Neural progenitor cell (in vitro differentiated cells): ENCODE measurements at regions not wholly inside any gene's neighbourhood (a gene's known extent, or its start where the extent isn't known, plus 50 kb on each side); places are given as distances from the start of the nearest gene placed in this dataset.

ENCODE experiments used
- DNase-seq: peaks from one replicate; pipeline ENCODE4 v3.0.0-alpha.2; 2016; ENCODE audit warnings: low spot score
- H2AFZ ChIP-seq: fragments of 200-600 bp; sonication (generic); replicated peaks from 2 replicates; pipeline ENCODE4 v1.6.1; 2016; ENCODE audit warnings: antibody characterized with exemption
- H3F3A ChIP-seq: fragments of 200-600 bp; sonication (generic); 2 replicates; pipeline ENCODE4 v1.6.1; 2016; ENCODE audit warnings: antibody characterized with exemption, low read depth
- H3K27ac ChIP-seq: fragments of 200-600 bp; sonication (generic); 2 replicates; pipeline ENCODE4 v1.5.1; 2016; ENCODE audit warnings: mild to moderate bottlenecking
- H3K27me3 ChIP-seq: fragments of 200-600 bp; sonication (generic); 2 replicates; pipeline ENCODE4 v1.6.1; 2016; ENCODE audit warnings: mild to moderate bottlenecking, moderate library complexity
- H3K36me3 ChIP-seq: fragments of 200-600 bp; sonication (generic); 2 replicates; pipeline ENCODE4 v1.5.1; 2016
- H3K4me1 ChIP-seq: fragments of 200-600 bp; sonication (generic); 2 replicates; pipeline ENCODE4 v1.6.1; 2016; ENCODE audit warnings: mixed run types
- H3K4me2 ChIP-seq: fragments of 200-600 bp; sonication (generic); 2 replicates; pipeline ENCODE4 v1.6.1; 2016
- H3K4me3 ChIP-seq: fragments of 200-600 bp; sonication (generic); 2 replicates; pipeline ENCODE4 v1.5.1; 2016
- H3K79me2 ChIP-seq: fragments of 200-600 bp; sonication (generic); 2 replicates; pipeline ENCODE4 v1.6.1; 2016; ENCODE audit warnings: low read depth
- H3K9ac ChIP-seq: fragments of 200-600 bp; sonication (generic); 2 replicates; pipeline ENCODE4 v1.6.1; 2016
- H3K9me3 ChIP-seq: fragments of 200-600 bp; sonication (generic); 2 replicates; pipeline ENCODE4 v1.5.1; 2016; ENCODE audit warnings: low read depth
- H4K20me1 ChIP-seq: fragments of 200-600 bp; sonication (generic); 2 replicates; pipeline ENCODE4 v1.6.1; 2016; ENCODE audit warnings: low read depth
- H3K27ac Mint-ChIP-seq: 3 replicates; pipeline ENCODE4 v1.8.0; 2021; ENCODE audit warnings: mixed read lengths
- H3K27me3 Mint-ChIP-seq: 2 replicates; pipeline ENCODE4 v1.8.0; 2022; ENCODE audit warnings: low read depth, mild to moderate bottlenecking, inconsistent platforms, moderate library complexity, mixed read lengths; ENCODE audit not compliant: insufficient read depth
- H3K36me3 Mint-ChIP-seq: 3 replicates; pipeline ENCODE4 v1.8.0; 2021; ENCODE audit warnings: mixed read lengths
- H3K4me1 Mint-ChIP-seq: 3 replicates; pipeline ENCODE4 v1.8.0; 2021; ENCODE audit warnings: mixed read lengths
- H3K4me3 Mint-ChIP-seq: 3 replicates; pipeline ENCODE4 v1.8.0; 2021; ENCODE audit warnings: mild to moderate bottlenecking, moderate library complexity, mixed read lengths
- H3K9me3 Mint-ChIP-seq: 3 replicates; pipeline ENCODE4 v1.8.0; 2020; ENCODE audit warnings: mixed read lengths
- EZH2 ChIP-seq: fragments of 200-600 bp; sonication (generic); IDR thresholded peaks from 2 replicates; pipeline ENCODE4 v1.6.1; 2017; ENCODE audit warnings: antibody characterized with exemption, mild to moderate bottlenecking, moderate library complexity
- EZH2phosphoT487 ChIP-seq: fragments of 200-600 bp; sonication (generic); IDR thresholded peaks from 2 replicates; pipeline ENCODE4 v1.6.1; 2017; ENCODE audit warnings: antibody characterized with exemption
- TF ChIP-seq, protein P1 (sequence below): fragments of 200-600 bp; sonication (generic); IDR thresholded peaks from 2 replicates; pipeline ENCODE4 v1.5.1; 2017; ENCODE audit warnings: antibody characterized with exemption, mild to moderate bottlenecking

DNA sequence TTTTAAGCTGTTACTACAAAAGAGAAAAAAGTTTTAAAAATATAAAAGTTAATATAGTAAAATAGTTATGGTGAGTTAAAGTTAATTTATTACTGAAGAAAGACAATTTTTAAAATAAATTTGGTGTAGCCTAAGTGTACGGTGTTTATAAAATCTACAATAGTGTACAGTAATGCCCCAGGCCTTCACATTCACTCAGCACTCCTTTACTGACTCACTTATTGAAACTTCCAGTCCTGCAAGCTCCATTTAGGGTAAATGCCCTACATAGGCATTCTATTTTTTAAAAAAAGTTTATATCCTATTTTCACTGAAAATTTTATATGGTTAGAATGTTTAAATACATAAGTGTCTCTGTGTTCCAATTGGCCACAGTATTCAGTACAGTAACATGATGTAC, 769.5 kb upstream of the NOVA1 start:
- TF ChIP-seq EZH2 (no peak), EZH2phosphoT487 (no peak)
- TF ChIP-seq, protein P1, sequence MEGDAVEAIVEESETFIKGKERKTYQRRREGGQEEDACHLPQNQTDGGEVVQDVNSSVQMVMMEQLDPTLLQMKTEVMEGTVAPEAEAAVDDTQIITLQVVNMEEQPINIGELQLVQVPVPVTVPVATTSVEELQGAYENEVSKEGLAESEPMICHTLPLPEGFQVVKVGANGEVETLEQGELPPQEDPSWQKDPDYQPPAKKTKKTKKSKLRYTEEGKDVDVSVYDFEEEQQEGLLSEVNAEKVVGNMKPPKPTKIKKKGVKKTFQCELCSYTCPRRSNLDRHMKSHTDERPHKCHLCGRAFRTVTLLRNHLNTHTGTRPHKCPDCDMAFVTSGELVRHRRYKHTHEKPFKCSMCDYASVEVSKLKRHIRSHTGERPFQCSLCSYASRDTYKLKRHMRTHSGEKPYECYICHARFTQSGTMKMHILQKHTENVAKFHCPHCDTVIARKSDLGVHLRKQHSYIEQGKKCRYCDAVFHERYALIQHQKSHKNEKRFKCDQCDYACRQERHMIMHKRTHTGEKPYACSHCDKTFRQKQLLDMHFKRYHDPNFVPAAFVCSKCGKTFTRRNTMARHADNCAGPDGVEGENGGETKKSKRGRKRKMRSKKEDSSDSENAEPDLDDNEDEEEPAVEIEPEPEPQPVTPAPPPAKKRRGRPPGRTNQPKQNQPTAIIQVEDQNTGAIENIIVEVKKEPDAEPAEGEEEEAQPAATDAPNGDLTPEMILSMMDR, result no peak
- no peaks in the 10 kb centered on the region for H4K20me1 ChIP-seq
- no peak for DNase-seq
- no peak overlapping the region for H3K9ac ChIP-seq
- H3K4me2 ChIP-seq, result no peak overlapping the region
- no peak overlapping the region for H3K4me3 Mint-ChIP-seq
- H3K9me3 ChIP-seq, result no peaks in the 10 kb centered on the region
- no peaks in the 10 kb centered on the region for H3K79me2 ChIP-seq
- no peaks in the 10 kb centered on the region for H3K27me3 Mint-ChIP-seq
- no peaks in the 10 kb centered on the region for H3K4me1 ChIP-seq
- H3K4me1 Mint-ChIP-seq, result peaks cover 8% of the 10 kb centered on the region
- H3K27me3 ChIP-seq, result no peaks in the 10 kb centered on the region
- no peaks in the 10 kb centered on the region for H3K9me3 Mint-ChIP-seq
- H3K27ac ChIP-seq, result no peak overlapping the region
- H3K36me3 ChIP-seq, result no peaks in the 10 kb centered on the region
- H3K36me3 Mint-ChIP-seq, result no peaks in the 10 kb centered on the region
- no peak overlapping the region for H3K4me3 ChIP-seq
- H2AFZ ChIP-seq, result no peak overlapping the region
- no peaks in the 10 kb centered on the region for H3F3A ChIP-seq
- H3K27ac Mint-ChIP-seq, result no peak overlapping the region

DNA sequence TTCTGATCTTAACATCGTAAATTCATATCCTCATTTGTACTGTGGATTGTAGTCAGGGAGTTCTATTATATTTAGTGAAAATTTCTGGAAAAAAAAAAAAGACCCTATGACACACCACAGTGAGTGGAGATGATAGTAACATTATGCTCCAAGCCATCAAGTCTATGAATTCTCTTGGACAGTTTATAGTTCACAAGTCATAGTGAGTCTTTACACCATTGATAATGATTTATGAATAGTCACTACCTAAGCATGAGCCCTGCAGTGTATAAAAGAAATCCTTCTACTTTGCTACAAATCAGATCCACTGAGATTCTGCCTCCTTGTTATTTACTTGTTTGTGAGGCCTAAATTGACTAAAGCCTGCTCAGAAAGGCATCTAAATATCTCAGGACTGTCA, 772.2 kb upstream of the NOVA1 start:
- no peaks in the 10 kb centered on the region for H3K27me3 Mint-ChIP-seq
- Histone ChIP-seq H3K9ac (no peak overlapping the region), H3K79me2 (no peaks in the 10 kb centered on the region), H3K4me2 (no peak overlapping the region), H3K27ac (no peak overlapping the region), H3K9me3 (no peaks in the 10 kb centered on the region), H3F3A (no peaks in the 10 kb centered on the region), H3K27me3 (no peaks in the 10 kb centered on the region), H3K36me3 (no peaks in the 10 kb centered on the region), H4K20me1 (no peaks in the 10 kb centered on the region), H2AFZ (no peak overlapping the region), H3K4me3 (no peak overlapping the region), H3K4me1 (no peaks in the 10 kb centered on the region)
- H3K27ac Mint-ChIP-seq, result no peak overlapping the region
- DNase-seq, result no peak
- no peak overlapping the region for H3K4me3 Mint-ChIP-seq
- H3K36me3 Mint-ChIP-seq, result no peaks in the 10 kb centered on the region
- H3K9me3 Mint-ChIP-seq, result no peaks in the 10 kb centered on the region
- H3K4me1 Mint-ChIP-seq, result peaks cover 11% of the 10 kb centered on the region
- TF ChIP-seq, protein P1, result no peak
- TF ChIP-seq EZH2phosphoT487, result no peak
- no peak for TF ChIP-seq EZH2

DNA sequence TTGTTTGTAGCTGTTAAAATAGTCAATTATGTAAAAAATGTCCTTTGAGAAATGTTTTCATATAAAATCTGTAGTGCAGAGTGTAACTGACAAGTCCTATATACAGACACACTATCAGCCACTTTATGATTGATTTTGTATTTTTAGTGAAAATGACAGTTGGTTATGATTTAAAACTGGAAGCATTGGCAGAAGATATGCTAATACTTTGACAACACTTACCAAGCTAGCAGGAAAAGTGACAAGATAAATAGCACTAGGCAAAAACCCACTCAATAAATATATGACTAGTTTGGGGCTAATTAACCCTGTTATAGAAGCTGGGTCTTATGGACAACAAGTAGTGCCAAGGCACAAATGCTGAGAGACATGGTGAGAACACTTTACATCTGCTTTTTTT, 772.9 kb upstream of the NOVA1 start:
- Histone ChIP-seq H3K4me3 (no peak overlapping the region), H3K27me3 (no peaks in the 10 kb centered on the region), H3K9ac (no peak overlapping the region), H3K79me2 (no peaks in the 10 kb centered on the region), H3K9me3 (no peaks in the 10 kb centered on the region), H3K27ac (no peak overlapping the region), H3K4me2 (no peak overlapping the region), H4K20me1 (no peaks in the 10 kb centered on the region), H2AFZ (no peak overlapping the region), H3F3A (no peaks in the 10 kb centered on the region), H3K36me3 (no peaks in the 10 kb centered on the region), H3K4me1 (no peaks in the 10 kb centered on the region)
- H3K4me1 Mint-ChIP-seq, result peaks cover 11% of the 10 kb centered on the region
- no peak for DNase-seq
- H3K27ac Mint-ChIP-seq, result no peak overlapping the region
- no peaks in the 10 kb centered on the region for H3K9me3 Mint-ChIP-seq
- H3K36me3 Mint-ChIP-seq, result no peaks in the 10 kb centered on the region
- H3K4me3 Mint-ChIP-seq, result no peak overlapping the region
- H3K27me3 Mint-ChIP-seq, result no peaks in the 10 kb centered on the region
- TF ChIP-seq, protein P1, result no peak
- TF ChIP-seq EZH2, result no peak
- TF ChIP-seq EZH2phosphoT487, result no peak

DNA sequence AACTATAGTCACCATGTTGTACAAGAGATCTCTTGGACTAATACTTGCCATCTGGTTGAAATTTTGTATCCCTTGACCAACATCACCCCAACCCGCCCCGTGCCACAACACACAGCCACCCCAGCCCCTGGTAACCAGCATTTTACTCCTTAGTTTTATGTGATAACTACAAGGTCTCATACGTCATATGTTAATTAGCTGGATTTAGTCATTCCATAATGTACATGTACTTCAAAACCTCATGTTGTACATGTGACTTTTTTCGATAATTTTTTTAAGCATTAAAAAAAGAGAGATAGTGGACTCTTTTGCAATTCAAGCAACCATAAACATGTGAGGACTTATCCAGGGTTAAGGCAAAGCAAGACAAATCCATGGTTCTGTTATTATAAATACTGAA, 773.4 kb upstream of the NOVA1 start:
- H2AFZ ChIP-seq, result no peak overlapping the region
- no peaks in the 10 kb centered on the region for H3K27me3 Mint-ChIP-seq
- no peaks in the 10 kb centered on the region for H3F3A ChIP-seq
- no peak overlapping the region for H3K4me3 Mint-ChIP-seq
- no peaks in the 10 kb centered on the region for H3K36me3 Mint-ChIP-seq
- no peaks in the 10 kb centered on the region for H3K36me3 ChIP-seq
- peaks cover 11% of the 10 kb centered on the region for H3K4me1 Mint-ChIP-seq
- H3K9me3 Mint-ChIP-seq, result no peaks in the 10 kb centered on the region
- no peak overlapping the region for H3K9ac ChIP-seq
- no peak overlapping the region for H3K27ac ChIP-seq
- no peaks in the 10 kb centered on the region for H3K79me2 ChIP-seq
- no peaks in the 10 kb centered on the region for H3K27me3 ChIP-seq
- H3K4me3 ChIP-seq, result no peak overlapping the region
- H3K9me3 ChIP-seq, result no peaks in the 10 kb centered on the region
- H3K4me2 ChIP-seq, result no peak overlapping the region
- TF ChIP-seq, protein P1, result no peak
- no peak for TF ChIP-seq EZH2phosphoT487
- no peak for TF ChIP-seq EZH2
- H3K4me1 ChIP-seq, result no peaks in the 10 kb centered on the region
- H4K20me1 ChIP-seq, result no peaks in the 10 kb centered on the region
- no peak overlapping the region for H3K27ac Mint-ChIP-seq
- DNase-seq, result no peak
